T-helper 2 cell treated with Interferon-gamma antibody and Interleukin-4, amounts not matched to agents 5 μg/mL and 100 μg/mL, for 36 hours (primary cell): ENCODE measurements at regions not wholly inside any gene's neighbourhood (a gene's known extent, or its start where the extent isn't known, plus 50 kb on each side); places are given as distances from the start of the nearest gene placed in this dataset.

Experiments used
- DNase-seq: peaks from one replicate; pipeline ENCODE4 v3.0.0; 2021; ENCODE audit warnings: low spot score
- H3K27ac Mint-ChIP-seq: one replicate; pipeline ENCODE4 v1.8.0; 2021; ENCODE audit warnings: mild to moderate bottlenecking, mixed read lengths
- H3K27me3 Mint-ChIP-seq: one replicate; pipeline ENCODE4 v1.8.0; 2021; ENCODE audit warnings: low read depth, mixed read lengths
- H3K36me3 Mint-ChIP-seq: one replicate; pipeline ENCODE4 v1.8.0; 2021; ENCODE audit warnings: low read depth, mixed read lengths
- H3K4me1 Mint-ChIP-seq: one replicate; pipeline ENCODE4 v1.8.0; 2021; ENCODE audit warnings: low read depth, mixed read lengths
- H3K4me3 Mint-ChIP-seq: one replicate; pipeline ENCODE4 v1.8.0; 2022; ENCODE audit warnings: mild to moderate bottlenecking, moderate library complexity, mixed read lengths
- H3K9me3 Mint-ChIP-seq: one replicate; pipeline ENCODE4 v1.8.0; 2021; ENCODE audit warnings: mixed read lengths

- H3K27ac Mint-ChIP-seq: no peak overlapping the region
- DNase-seq: no peak
- no peaks in the 10 kb centered on the region for H3K27me3 Mint-ChIP-seq
- no peaks in the 10 kb centered on the region for H3K36me3 Mint-ChIP-seq
- no peaks in the 10 kb centered on the region for H3K4me1 Mint-ChIP-seq
- H3K9me3 Mint-ChIP-seq: peaks cover 3% of the 10 kb centered on the region
- H3K4me3 Mint-ChIP-seq: no peak overlapping the region
Measured at GRCh38 chr15:97470417-97470816, 490.1 kb upstream of the ARRDC4 start.

- DNase-seq: no peak
- Mint-ChIP-seq H3K36me3 (no peaks in the 10 kb centered on the region), H3K4me3 (no peak overlapping the region), H3K4me1 (no peaks in the 10 kb centered on the region), H3K27me3 (no peaks in the 10 kb centered on the region), H3K9me3 (peaks cover 8% of the 10 kb centered on the region), H3K27ac (no peak overlapping the region)
Measured at GRCh38 chr15:97473627-97474026, 486.9 kb upstream of the ARRDC4 start.

GRCh38 chr15:97479957-97480356, 480.5 kb upstream of the ARRDC4 start:
- H3K9me3 Mint-ChIP-seq: peaks cover 10% of the 10 kb centered on the region
- no peak overlapping the region for H3K27ac Mint-ChIP-seq
- H3K4me1 Mint-ChIP-seq: no peaks in the 10 kb centered on the region
- no peak for DNase-seq
- H3K4me3 Mint-ChIP-seq: no peak overlapping the region
- H3K36me3 Mint-ChIP-seq: no peaks in the 10 kb centered on the region
- H3K27me3 Mint-ChIP-seq: no peaks in the 10 kb centered on the region

- Mint-ChIP-seq H3K27ac (no peak overlapping the region), H3K4me1 (no peaks in the 10 kb centered on the region), H3K36me3 (no peaks in the 10 kb centered on the region), H3K9me3 (peaks cover 4% of the 10 kb centered on the region), H3K27me3 (no peaks in the 10 kb centered on the region), H3K4me3 (no peak overlapping the region)
- no peak for DNase-seq
Measured at GRCh38 chr15:97482521-97482920, 478.0 kb upstream of the ARRDC4 start.

- H3K27ac Mint-ChIP-seq: no peak overlapping the region
- no peak overlapping the region for H3K4me3 Mint-ChIP-seq
- H3K9me3 Mint-ChIP-seq: peaks cover 4% of the 10 kb centered on the region
- DNase-seq: no peak
- H3K36me3 Mint-ChIP-seq: no peaks in the 10 kb centered on the region
- H3K27me3 Mint-ChIP-seq: no peaks in the 10 kb centered on the region
- no peaks in the 10 kb centered on the region for H3K4me1 Mint-ChIP-seq
Measured at GRCh38 chr15:97483232-97483631, 477.3 kb upstream of the ARRDC4 start.

GRCh38 chr15:97490429-97490828, 470.1 kb upstream of the ARRDC4 start:
- Mint-ChIP-seq H3K4me1 (no peaks in the 10 kb centered on the region), H3K4me3 (no peak overlapping the region), H3K27me3 (no peaks in the 10 kb centered on the region), H3K27ac (no peak overlapping the region), H3K36me3 (no peaks in the 10 kb centered on the region), H3K9me3 (no peaks in the 10 kb centered on the region)
- no peak for DNase-seq

GRCh38 chr15:97501291-97501690, 459.2 kb upstream of the ARRDC4 start:
- H3K27ac Mint-ChIP-seq: no peak overlapping the region
- no peak overlapping the region for H3K4me3 Mint-ChIP-seq
- H3K4me1 Mint-ChIP-seq: no peaks in the 10 kb centered on the region
- DNase-seq: no peak
- peaks cover 6% of the 10 kb centered on the region for H3K9me3 Mint-ChIP-seq
- H3K27me3 Mint-ChIP-seq: no peaks in the 10 kb centered on the region
- no peaks in the 10 kb centered on the region for H3K36me3 Mint-ChIP-seq

- no peak for DNase-seq
- Mint-ChIP-seq H3K4me3 (no peak overlapping the region), H3K4me1 (no peaks in the 10 kb centered on the region), H3K27ac (no peak overlapping the region), H3K36me3 (no peaks in the 10 kb centered on the region), H3K27me3 (no peaks in the 10 kb centered on the region), H3K9me3 (peaks cover 8% of the 10 kb centered on the region)
Measured at GRCh38 chr15:97502038-97502437, 458.5 kb upstream of the ARRDC4 start.

- Mint-ChIP-seq H3K36me3 (no peaks in the 10 kb centered on the region), H3K4me3 (no peak overlapping the region), H3K4me1 (no peaks in the 10 kb centered on the region), H3K27me3 (no peaks in the 10 kb centered on the region), H3K27ac (no peak overlapping the region), H3K9me3 (peaks cover 6% of the 10 kb centered on the region)
- DNase-seq: no peak
Measured at GRCh38 chr15:97504031-97504792, 456.3 kb upstream of the ARRDC4 start.

GRCh38 chr15:97517737-97518136, 442.8 kb upstream of the ARRDC4 start:
- no peaks in the 10 kb centered on the region for H3K36me3 Mint-ChIP-seq

GRCh38 chr15:97520689-97521088, 439.8 kb upstream of the ARRDC4 start:
- H3K9me3 Mint-ChIP-seq: peaks cover 6% of the 10 kb centered on the region
- no peaks in the 10 kb centered on the region for H3K36me3 Mint-ChIP-seq
- H3K27ac Mint-ChIP-seq: no peak overlapping the region
- DNase-seq: no peak
- no peak overlapping the region for H3K4me3 Mint-ChIP-seq
- H3K4me1 Mint-ChIP-seq: no peaks in the 10 kb centered on the region
- no peaks in the 10 kb centered on the region for H3K27me3 Mint-ChIP-seq

More at GRCh38 chr15:97517737-97518136, 442.8 kb upstream of the ARRDC4 start:
- Mint-ChIP-seq H3K4me1 (no peaks in the 10 kb centered on the region), H3K9me3 (no peaks in the 10 kb centered on the region), H3K4me3 (no peak overlapping the region), H3K27me3 (no peaks in the 10 kb centered on the region), H3K27ac (no peak overlapping the region)
- DNase-seq: no peak

GRCh38 chr15:97521381-97522285, 438.9 kb upstream of the ARRDC4 start:
- no peaks in the 10 kb centered on the region for H3K27me3 Mint-ChIP-seq
- no peaks in the 10 kb centered on the region for H3K4me1 Mint-ChIP-seq
- no peak overlapping the region for H3K27ac Mint-ChIP-seq
- no peak overlapping the region for H3K4me3 Mint-ChIP-seq
- peaks cover 6% of the 10 kb centered on the region for H3K9me3 Mint-ChIP-seq
- no peaks in the 10 kb centered on the region for H3K36me3 Mint-ChIP-seq
- DNase-seq: no peak

GRCh38 chr15:97522347-97522746, 438.2 kb upstream of the ARRDC4 start:
- Mint-ChIP-seq H3K27me3 (no peaks in the 10 kb centered on the region), H3K36me3 (no peaks in the 10 kb centered on the region), H3K9me3 (peaks cover 6% of the 10 kb centered on the region), H3K4me1 (no peaks in the 10 kb centered on the region), H3K4me3 (no peak overlapping the region), H3K27ac (no peak overlapping the region)
- DNase-seq: no peak

GRCh38 chr15:97525809-97526208, 434.7 kb upstream of the ARRDC4 start:
- DNase-seq: no peak
- H3K4me3 Mint-ChIP-seq: no peak overlapping the region
- no peaks in the 10 kb centered on the region for H3K36me3 Mint-ChIP-seq
- no peak overlapping the region for H3K27ac Mint-ChIP-seq
- H3K4me1 Mint-ChIP-seq: no peaks in the 10 kb centered on the region
- no peaks in the 10 kb centered on the region for H3K27me3 Mint-ChIP-seq
- peaks cover 6% of the 10 kb centered on the region for H3K9me3 Mint-ChIP-seq
